HCT116 (cell line): ENCODE measurements at regions not wholly inside any gene's neighbourhood (a gene's known extent, or its start where the extent isn't known, plus 50 kb on each side); places are given as distances from the start of the nearest gene placed in this dataset.

Source experiments
- ATAC-seq: fragments of 200-7000 bp; cut with Tn5 transposase; 2 replicates; pipeline ENCODE4 v1.9.1; 2020; ENCODE audit warnings: mild to moderate bottlenecking, moderate library complexity
- BruUV-seq: library from RNA; stranded (reverse); fragments of 400-500 nt; replicated peaks from 2 replicates; lab custom pipeline; 2021; lab: Mats Ljungman, UMichigan
- CTCF ChIA-PET: fragments of 300-600 bp; sonication (Branson Sonifier 250); formaldehyde crosslinking; loops from one replicate; lab custom pipeline; 2021; ENCODE audit warnings: antibody characterized with exemption; lab: Charles Lee
- POLR2A ChIA-PET: fragments of 300-600, 350-600 bp; sonication (Branson Sonifier 250); formaldehyde crosslinking; loops from one replicate; lab custom pipeline; 2021; ENCODE audit warnings: antibody characterized with exemption; lab: Charles Lee
- RAD21 ChIA-PET, 2 experiments: fragments of 300-600 bp; sonication (Branson Sonifier 250); formaldehyde crosslinking; loops; one replicate each; lab custom pipeline; 2023; ENCODE audit warnings: low total read pairs in 2 of 2; ENCODE audit not compliant: uncharacterized antibody in 2 of 2, unreplicated experiment in 2 of 2, low non-redundant PET in 1 of 2; lab: Charles Lee
- DNase-seq: peaks from one replicate; pipeline ENCODE4 v3.0.0-alpha.2; 2010; ENCODE audit warnings: low read depth, low spot score
- H2AFZ ChIP-seq: fragments of 200-600 bp; shearing (Covaris generic), sonication (generic); 2 replicates; pipeline ENCODE4 v1.6.1; 2017; ENCODE audit warnings: low read depth, mixed run types, mixed read lengths, antibody characterized with exemption, low read length; ENCODE audit not compliant: poor library complexity, severe bottlenecking
- H3K27ac ChIP-seq: 2 replicates; pipeline ENCODE4 v1.5.1; 2012; ENCODE audit warnings: low read depth, low read length
- H3K27me3 ChIP-seq: fragments of 200-600 bp; sonication (generic); 2 replicates; pipeline ENCODE4 v1.6.1; 2016; ENCODE audit warnings: mixed run types, low read length, mixed read lengths; ENCODE audit not compliant: insufficient read depth
- H3K36me3 ChIP-seq, 2 experiments: fragments of 200-500 bp in 1 of 2; fragments of 200-600 bp in 1 of 2; sonication (Bioruptor generic) in 1 of 2; sonication (generic) in 1 of 2; 2 replicates each; pipeline versions ENCODE4 v1.5.1 to v1.6.1; 2014 to 2016; ENCODE audit warnings: low read length in 2 of 2, inconsistent platforms in 1 of 2, mixed read lengths in 1 of 2, mixed run types in 1 of 2; ENCODE audit not compliant: insufficient read depth in 2 of 2, control insufficient read depth in 1 of 2
- H3K4me1 ChIP-seq, 2 experiments: fragments of 200-600 bp in 1 of 2; sonication (generic) in 1 of 2; 2 replicates each; pipeline versions ENCODE4 v1.5.1 to v1.6.1; 2012 to 2017; ENCODE audit warnings: low read length in 2 of 2, inconsistent platforms in 1 of 2, mild to moderate bottlenecking in 1 of 2, mixed read lengths in 1 of 2, mixed run types in 1 of 2, moderate library complexity in 1 of 2; ENCODE audit not compliant: insufficient read depth in 2 of 2, control insufficient read depth in 1 of 2
- H3K4me2 ChIP-seq: fragments of 200-600 bp; sonication (generic); 2 replicates; pipeline ENCODE4 v1.6.1; 2017; ENCODE audit warnings: mixed run types, low read length, mixed read lengths
- H3K4me3 ChIP-seq, 2 experiments: fragments of 200-600 bp in 1 of 2; sonication (generic) in 1 of 2; replicated peaks in 1 of 2; 2 replicates each; pipeline ENCODE4 v1.5.1; 2011 to 2016; ENCODE audit warnings: low read length in 2 of 2, control low read depth in 1 of 2, low read depth in 1 of 2, mild to moderate bottlenecking in 1 of 2, mixed read lengths in 1 of 2, mixed run types in 1 of 2
- H3K79me2 ChIP-seq: fragments of 200-600 bp; sonication (generic); 2 replicates; pipeline ENCODE4 v1.6.1; 2017; ENCODE audit warnings: mild to moderate bottlenecking, mixed run types, low read length, moderate library complexity, mixed read lengths; ENCODE audit not compliant: insufficient read depth
- H3K9ac ChIP-seq: fragments of 200-600 bp; sonication (generic); 2 replicates; pipeline ENCODE4 v1.6.1; 2016; ENCODE audit warnings: low read length, mixed read lengths
- H3K9me2 ChIP-seq: fragments of 200-600 bp; sonication (generic), shearing (Covaris generic); 2 replicates; pipeline ENCODE4 v1.6.1; 2017; ENCODE audit warnings: mixed run types, mild to moderate bottlenecking, moderate library complexity; ENCODE audit not compliant: insufficient read depth
- H3K9me3 ChIP-seq, 2 experiments: fragments of 200-500 bp in 1 of 2; fragments of 200-600 bp in 1 of 2; sonication (Bioruptor generic) in 1 of 2; sonication (generic) in 1 of 2; 2 replicates each; pipeline ENCODE4 v1.6.1; 2014 to 2017; ENCODE audit warnings: low read length in 2 of 2, mixed read lengths in 2 of 2, inconsistent platforms in 1 of 2, low read depth in 1 of 2, mild to moderate bottlenecking in 1 of 2, mixed run types in 1 of 2, moderate library complexity in 1 of 2; ENCODE audit not compliant: control insufficient read depth in 1 of 2, insufficient read depth in 1 of 2
- H4K20me1 ChIP-seq: fragments of 200-600 bp; sonication (generic), shearing (Covaris generic); 2 replicates; pipeline ENCODE4 v1.6.1; 2017; ENCODE audit warnings: mixed run types, mild to moderate bottlenecking, moderate library complexity; ENCODE audit not compliant: insufficient read depth
- ATF3 ChIP-seq: IDR thresholded peaks from 2 replicates; pipeline ENCODE4 v1.6.1; 2012
- CBX3 ChIP-seq: IDR thresholded peaks from 2 replicates; pipeline ENCODE4 v1.6.1; 2012; ENCODE audit warnings: low read depth
- CEBPB ChIP-seq: IDR thresholded peaks from 2 replicates; pipeline ENCODE4 v1.6.1; 2012; ENCODE audit warnings: low read depth
- CTCF ChIP-seq, 3 experiments: fragments of 200-600 bp in 1 of 3; sonication (generic) in 1 of 3; IDR thresholded peaks in 2 of 3; conservative IDR thresholded peaks in 1 of 3; 2 replicates each; pipeline ENCODE4 v1.5.1; 2012 to 2017; ENCODE audit warnings: low read depth in 2 of 3, low read length in 2 of 3, antibody characterized with exemption in 1 of 3, borderline replicate concordance in 1 of 3, control low read depth in 1 of 3, mild to moderate bottlenecking in 1 of 3, mixed read lengths in 1 of 3, mixed run types in 1 of 3, moderate library complexity in 1 of 3; ENCODE audit not compliant: insufficient read depth in 1 of 3
- EGR1 ChIP-seq: IDR thresholded peaks from 2 replicates; pipeline ENCODE4 v1.6.1; 2012; ENCODE audit warnings: low read depth
- EZH2 ChIP-seq: fragments of 200-600 bp; sonication (generic); IDR thresholded peaks from 2 replicates; pipeline ENCODE4 v1.6.1; 2017; ENCODE audit warnings: antibody characterized with exemption, mixed run types
- EZH2phosphoT487 ChIP-seq: fragments of 200-600 bp; IDR thresholded peaks from 2 replicates; pipeline ENCODE4 v1.6.1; 2018; ENCODE audit warnings: antibody characterized with exemption, borderline replicate concordance
- FOSL1 ChIP-seq: IDR thresholded peaks from 2 replicates; pipeline ENCODE4 v1.6.1; 2012; ENCODE audit warnings: low read depth
- JUND ChIP-seq: IDR thresholded peaks from 2 replicates; pipeline ENCODE4 v1.6.1; 2012
- POLR2A ChIP-seq: IDR thresholded peaks from 2 replicates; pipeline ENCODE4 v1.7.0; 2011; ENCODE audit warnings: borderline replicate concordance; ENCODE audit not compliant: insufficient read depth, insufficient read length; ENCODE audit errors: extremely low read depth
- POLR2AphosphoS5 ChIP-seq: IDR thresholded peaks from 2 replicates; pipeline ENCODE4 v1.6.1; 2011; ENCODE audit warnings: mild to moderate bottlenecking, low read depth, low read length, moderate library complexity
- RAD21 ChIP-seq: IDR thresholded peaks from 2 replicates; pipeline ENCODE4 v1.6.1; 2012; ENCODE audit warnings: low read depth, mild to moderate bottlenecking
- SIN3A ChIP-seq: IDR thresholded peaks from 2 replicates; pipeline ENCODE4 v1.6.1; 2012; ENCODE audit warnings: low read depth
- SP1 ChIP-seq: IDR thresholded peaks from 2 replicates; pipeline ENCODE4 v1.6.1; 2012; ENCODE audit warnings: low read depth
- SRF ChIP-seq: IDR thresholded peaks from 2 replicates; pipeline ENCODE4 v1.6.1; 2012; ENCODE audit warnings: low read depth
- ZBTB33 ChIP-seq: IDR thresholded peaks from 2 replicates; pipeline ENCODE4 v1.6.1; 2011; ENCODE audit warnings: mild to moderate bottlenecking, low read length, moderate library complexity; ENCODE audit not compliant: insufficient replicate concordance; ENCODE audit errors: extremely low read depth
- ZNF274 ChIP-seq: fragments of 200-500 bp; sonication (Bioruptor generic); IDR thresholded peaks from 2 replicates; pipeline ENCODE4 v1.6.1; 2014; ENCODE audit warnings: mild to moderate bottlenecking, low read depth, low read length, inconsistent platforms
- intact Hi-C: fragments of 100-400 bp; cut with micrococcal nuclease; formaldehyde crosslinking; loops from 2 replicates; pipeline ENCODE4 v1.10.0; 2022

GRCh38 chr6:111982681-111983080 is 71.2 kb upstream of the CCN6 start:
- Histone ChIP-seq H3K4me2 (peak overlapping the region; percentile 44), H3K9me3 (no peaks in the 10 kb centered on the region), H3K79me2 (no peaks in the 10 kb centered on the region), H3K4me3 (no peak overlapping the region), H3K9ac (no peak overlapping the region), H3K4me1 (peaks cover 36 to 54% of the 10 kb centered on the region in 2 experiments), H2AFZ (peak overlapping the region; percentile 13), H3K27me3 (no peaks in the 10 kb centered on the region), H4K20me1 (no peaks in the 10 kb centered on the region), H3K27ac (no peak overlapping the region), H3K9me2 (no peaks in the 10 kb centered on the region), H3K36me3 (no peaks in the 10 kb centered on the region)
- ChIA-PET CTCF (interaction anchor here (1.4 kb wide), 1 partner anchor 25 kb away, joined by 3 read pairs; no protein-coding TSS in a partner anchor), POLR2A (interaction anchor here (3.0 kb wide), 1 partner anchor 9 kb away, joined by 17 read pairs; no protein-coding TSS in a partner anchor), RAD21 (interaction anchor here in 1 of 2 experiments (0.6 kb wide), 1 partner anchor 107 kb away, joined by 3 read pairs; no protein-coding TSS in a partner anchor)
- intact Hi-C loops, result no loop called here
- DNase-seq (no peak), ATAC-seq (peak; percentile 32)
- TF ChIP-seq ZNF274, result no peak
- TF ChIP-seq CBX3, result peak; percentile 29; the same call in 1 of the 2 replicates
- no peak for TF ChIP-seq POLR2AphosphoS5
- BruUV-seq, result no TSS peak

GRCh38 chr6:111983193-111983592 is 70.7 kb upstream of the CCN6 start:
- Histone ChIP-seq H4K20me1 (no peaks in the 10 kb centered on the region), H3K79me2 (no peaks in the 10 kb centered on the region), H3K36me3 (no peaks in the 10 kb centered on the region), H3K4me3 (no peak overlapping the region), H3K4me1 (peaks cover 36 to 54% of the 10 kb centered on the region in 2 experiments), H2AFZ (peak overlapping the region; percentile 13), H3K27me3 (no peaks in the 10 kb centered on the region), H3K4me2 (peak overlapping the region; percentile 44), H3K9me2 (no peaks in the 10 kb centered on the region), H3K9ac (no peak overlapping the region), H3K9me3 (no peaks in the 10 kb centered on the region), H3K27ac (no peak overlapping the region)
- no TSS peak for BruUV-seq
- ChIA-PET RAD21 (no interaction called here), POLR2A (interaction anchor here (3.0 kb wide), 1 partner anchor 10 kb away, joined by 17 read pairs; no protein-coding TSS in a partner anchor), CTCF (interaction anchor here (1.4 kb wide), 1 partner anchor 25 kb away, joined by 3 read pairs; no protein-coding TSS in a partner anchor)
- TF ChIP-seq POLR2A (no peak), EZH2phosphoT487 (no peak), ZBTB33 (no peak), RAD21 (no peak), JUND (no peak), EGR1 (no peak), ATF3 (no peak), SRF (no peak), SP1 (no peak), FOSL1 (no peak), POLR2AphosphoS5 (no peak), CTCF (IDR thresholded peaks at IDR 0.05 in 2 of 3, conservative IDR thresholded peaks at IDR 0.05 in 1 of 3; ENCODE audit: borderline replicate concordance in 1 of 3, insufficient read depth in 1 of 3, low read depth in 2 of 3, low read length in 2 of 3) (no peak), EZH2 (no peak), CEBPB (no peak), SIN3A (no peak)
- DNase-seq (no peak), ATAC-seq (no peak)
- intact Hi-C loops, result no loop called here
